Gastrocnemius medialis (tissue), 4 donors: ENCODE measurements at regions not wholly inside any gene's neighbourhood (a gene's known extent, or its start where the extent isn't known, plus 50 kb on each side); places are given as distances from the start of the nearest gene placed in this dataset.

Experiments
- ATAC-seq, 2 donors: fragments of 150-250 bp; one replicate each; pipeline ENCODE4 v1.9.1; 2016
- DNase-seq, 2 donors: peaks; one replicate each; pipeline ENCODE4 v3.0.0-alpha.2; 2019
- H3K27ac ChIP-seq, 4 donors: fragments of 200-600 bp; sonication (generic); 1 replicate in 1 of 4; 2 replicates in 3 of 4; pipeline ENCODE4 v1.5.1; 2016 to 2018; ENCODE audit warnings: mild to moderate bottlenecking in 2 of 4, moderate library complexity in 1 of 4
- H3K27me3 ChIP-seq, 3 donors: fragments of 200-600 bp; sonication (generic) in 2 of 3; 1 replicate in 1 of 3; 2 replicates in 2 of 3; pipeline versions ENCODE4 v1.5.1 to v1.6.0; 2016 to 2019; ENCODE audit warnings: mild to moderate bottlenecking in 1 of 3, moderate library complexity in 1 of 3
- H3K36me3 ChIP-seq, 2 donors: fragments of 200-600 bp; sonication (generic) in 1 of 2; one replicate each; pipeline ENCODE4 v1.5.1; 2017 to 2018
- H3K4me1 ChIP-seq, 2 donors: fragments of 200-600 bp; sonication (generic) in 1 of 2; one replicate each; pipeline ENCODE4 v1.5.1; 2016 to 2017; ENCODE audit warnings: mild to moderate bottlenecking in 2 of 2
- H3K4me3 ChIP-seq, 4 donors: fragments of 200-600 bp; sonication (generic) in 3 of 4; 1 replicate in 1 of 4; 2 replicates in 3 of 4; pipeline ENCODE4 v1.5.1; 2016 to 2019; ENCODE audit warnings: mild to moderate bottlenecking in 2 of 4
- H3K9me3 ChIP-seq, 3 donors: fragments of 200-600 bp; sonication (generic) in 2 of 3; 1 replicate in 1 of 3; 2 replicates in 2 of 3; pipeline ENCODE4 v1.5.1; 2016 to 2019
- CTCF ChIP-seq, 5 experiments: fragments of 450-650 bp in 3 of 5; fragments of 200-600 bp in 2 of 5; sonication (generic) in 2 of 5; IDR thresholded peaks in 4 of 5; conservative IDR thresholded peaks in 1 of 5; 1 replicate in 4 of 5; 2 replicates in 1 of 5; pipeline ENCODE4 v1.5.1; 2016 to 2019; ENCODE audit warnings: antibody characterized with exemption in 5 of 5, mild to moderate bottlenecking in 3 of 5, moderate library complexity in 3 of 5
- POLR2A ChIP-seq, 2 donors: fragments of 450-650 bp; IDR thresholded peaks; one replicate each; pipeline ENCODE4 v1.6.1; 2017; ENCODE audit warnings: antibody characterized with exemption in 2 of 2, mild to moderate bottlenecking in 2 of 2, moderate library complexity in 2 of 2
- in situ Hi-C, 4 donors: fragments of 200-750 bp; cut with MboI; loops; one replicate each; pipeline versions ENCODE4 v1.15.0 to v1.8.0; 2017; ENCODE audit warnings: low sequenced_read_pairs in 4 of 4
- intact Hi-C: fragments of 100-400 bp; cut with DNase I; formaldehyde crosslinking; loops from one replicate; pipeline ENCODE4 v1.15.1; 2023; ENCODE audit warnings: low total_unique reads

- ATAC-seq (no peak), DNase-seq (no peak)
- H3K9me3 ChIP-seq, result peaks cover 0 to 3% (median 0%) of the 10 kb centered on the region in 3 donors
- no peak overlapping the region for H3K4me3 ChIP-seq
- in situ Hi-C loops (no loop called here), intact Hi-C loops (no loop called here)
- no peak for TF ChIP-seq POLR2A (IDR thresholded peaks at IDR 0.05)
- TF ChIP-seq CTCF (IDR thresholded peaks at IDR 0.05 in 4 of 5, conservative IDR thresholded peaks at IDR 0.05 in 1 of 5), result no peak
- no peaks in the 10 kb centered on the region for H3K4me1 ChIP-seq
- H3K36me3 ChIP-seq, result no peaks in the 10 kb centered on the region
- no peak overlapping the region for H3K27ac ChIP-seq
- no peaks in the 10 kb centered on the region for H3K27me3 ChIP-seq
These were observed 264.8 kb downstream of the RAP2B start for GRCh38 chr3:153426803-153427202.

- no peaks in the 10 kb centered on the region for H3K27me3 ChIP-seq
- H3K27ac ChIP-seq, result no peak overlapping the region
- intact Hi-C loops (no loop called here), in situ Hi-C loops (no loop called here)
- DNase-seq (no peak), ATAC-seq (no peak)
- H3K9me3 ChIP-seq, result no peaks in the 10 kb centered on the region
- TF ChIP-seq CTCF (IDR thresholded peaks at IDR 0.05 in 4 of 5, conservative IDR thresholded peaks at IDR 0.05 in 1 of 5) (no peak), POLR2A (IDR thresholded peaks at IDR 0.05) (no peak)
- H3K4me1 ChIP-seq, result no peaks in the 10 kb centered on the region
- H3K36me3 ChIP-seq, result no peaks in the 10 kb centered on the region
- no peak overlapping the region for H3K4me3 ChIP-seq
These were observed 267.8 kb downstream of the RAP2B start for GRCh38 chr3:153429821-153430220.

- Histone ChIP-seq H3K36me3 (no peaks in the 10 kb centered on the region), H3K4me1 (no peaks in the 10 kb centered on the region), H3K27me3 (no peaks in the 10 kb centered on the region), H3K27ac (no peak overlapping the region), H3K4me3 (no peak overlapping the region), H3K9me3 (no peaks in the 10 kb centered on the region)
- no peak for ATAC-seq
- TF ChIP-seq POLR2A (IDR thresholded peaks at IDR 0.05) (no peak), CTCF (IDR thresholded peaks at IDR 0.05 in 4 of 5, conservative IDR thresholded peaks at IDR 0.05 in 1 of 5) (no peak)
- DNase-seq, result no peak
- in situ Hi-C loops, result no loop called here
- intact Hi-C loops, result no loop called here
These were observed 269.1 kb downstream of the RAP2B start for GRCh38 chr3:153431076-153431475.

- no peak overlapping the region for H3K4me3 ChIP-seq
- intact Hi-C loops (no loop called here), in situ Hi-C loops (no loop called here)
- no peaks in the 10 kb centered on the region for H3K9me3 ChIP-seq
- no peaks in the 10 kb centered on the region for H3K27me3 ChIP-seq
- DNase-seq, result no peak
- TF ChIP-seq CTCF (IDR thresholded peaks at IDR 0.05 in 4 of 5, conservative IDR thresholded peaks at IDR 0.05 in 1 of 5) (no peak), POLR2A (IDR thresholded peaks at IDR 0.05) (no peak)
- no peak overlapping the region for H3K27ac ChIP-seq
- no peaks in the 10 kb centered on the region for H3K36me3 ChIP-seq
- no peaks in the 10 kb centered on the region for H3K4me1 ChIP-seq
- no peak for ATAC-seq
These were observed 275.6 kb downstream of the RAP2B start for GRCh38 chr3:153437666-153438065.

GRCh38 chr3:153438271-153438670 lies 276.2 kb downstream of the RAP2B start:
- H3K27ac ChIP-seq, result no peak overlapping the region
- no peak for TF ChIP-seq CTCF (IDR thresholded peaks at IDR 0.05 in 4 of 5, conservative IDR thresholded peaks at IDR 0.05 in 1 of 5)
- no peak for TF ChIP-seq POLR2A (IDR thresholded peaks at IDR 0.05)
- DNase-seq (no peak), ATAC-seq (no peak)
- H3K9me3 ChIP-seq, result no peaks in the 10 kb centered on the region
- H3K4me3 ChIP-seq, result no peak overlapping the region
- H3K36me3 ChIP-seq, result no peaks in the 10 kb centered on the region
- H3K27me3 ChIP-seq, result no peaks in the 10 kb centered on the region
- in situ Hi-C loops (no loop called here), intact Hi-C loops (no loop called here)
- no peaks in the 10 kb centered on the region for H3K4me1 ChIP-seq
